ENCODE measurements at regions not wholly inside any gene's neighbourhood (a gene's known extent, or its start where the extent isn't known, plus 50 kb on each side); places are given as distances from the start of the nearest gene placed in this dataset.
A peak's percentile ranks its signal among the peaks of the same experiment; 100 is the strongest.

DNA sequence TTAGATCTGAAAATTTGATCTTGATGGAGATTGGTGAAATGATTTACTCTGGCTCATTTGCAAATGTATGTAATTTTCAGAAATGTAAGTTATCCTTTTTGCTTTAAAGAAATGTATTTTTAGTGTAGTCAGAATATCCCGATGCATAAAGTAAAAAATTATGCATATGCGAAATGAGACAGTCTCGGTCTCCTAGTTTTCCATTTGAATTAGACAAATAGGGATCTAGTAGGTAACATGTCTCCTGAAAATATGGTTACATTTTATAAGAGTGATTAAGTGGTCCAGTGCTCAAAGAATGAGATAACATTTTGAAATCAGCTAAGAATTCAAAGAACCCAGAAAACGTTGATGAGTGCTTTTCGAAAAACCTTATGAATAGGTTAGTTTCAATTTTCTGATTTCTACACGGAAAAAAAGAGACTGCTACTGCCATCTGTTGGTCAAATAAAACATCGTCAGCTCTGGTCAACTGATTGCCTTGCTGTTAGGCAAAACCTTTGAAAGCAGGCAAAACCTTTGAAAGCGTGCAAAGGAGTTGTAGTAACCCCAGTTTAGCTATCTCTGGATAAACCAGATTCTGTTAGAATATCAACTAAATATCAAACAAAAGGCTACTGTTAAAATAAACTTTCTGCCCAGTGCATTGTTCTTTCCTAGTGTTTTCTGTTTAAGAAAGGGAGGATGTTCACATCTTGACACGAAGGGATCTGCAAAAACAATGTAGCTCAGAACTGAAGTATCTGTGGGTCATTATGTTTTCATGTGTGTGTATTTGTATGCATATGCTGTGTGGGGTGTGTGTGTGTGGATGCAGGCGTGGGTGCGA is 59.3 kb upstream of the CHMP2B start:
- Histone ChIP-seq H3K36me3 (ENCODE audit: insufficient read depth, low read length, poor library complexity, severe bottlenecking) (no peaks in the 10 kb centered on the region), H3K27me3 (replicated peaks; ENCODE audit: insufficient read depth, low read depth, low read length, poor library complexity) (no peaks in the 10 kb centered on the region), H3K27ac (ENCODE audit: low read depth, low read length, poor library complexity, severe bottlenecking) (no peak overlapping the region), H3K4me1 (ENCODE audit: insufficient read depth, low read length, poor library complexity, severe bottlenecking) (no peaks in the 10 kb centered on the region), H3K9me3 (ENCODE audit: low read depth, low read length, poor library complexity, severe bottlenecking) (no peaks in the 10 kb centered on the region), H3K4me3 (ENCODE audit: low read depth, low read length, poor library complexity, severe bottlenecking) (peak overlapping the region; percentile 42)
- CTCF ChIA-PET: interaction anchor here (0.6 to 1.2 kb wide), 3 partner anchors 13 to 85 kb away, joined by 3 to 4 read pairs (median 3); no protein-coding TSS in a partner anchor
- BruUV-seq (replicated peaks): no TSS peak
- intact Hi-C loops (cut with micrococcal nuclease; ENCODE audit: unreplicated experiment): loop anchor here (2.0 to 5.0 kb wide), 3 partner anchors 81 to 387 kb away; no protein-coding TSS in a partner anchor
- peak; percentile 73 for DNase-seq (ENCODE audit: low spot score)
- POLR2A ChIA-PET (ENCODE audit: low non-redundant PET): interaction anchor here (0.6 kb wide), 1 partner anchor 200 kb away, joined by 3 read pairs; no protein-coding TSS in a partner anchor
- no peak for TF ChIP-seq EZH2 (IDR thresholded peaks at IDR 0.05; ENCODE audit: borderline replicate concordance, low read depth, low read length, poor library complexity, severe bottlenecking)
- TF ChIP-seq, protein P1, sequence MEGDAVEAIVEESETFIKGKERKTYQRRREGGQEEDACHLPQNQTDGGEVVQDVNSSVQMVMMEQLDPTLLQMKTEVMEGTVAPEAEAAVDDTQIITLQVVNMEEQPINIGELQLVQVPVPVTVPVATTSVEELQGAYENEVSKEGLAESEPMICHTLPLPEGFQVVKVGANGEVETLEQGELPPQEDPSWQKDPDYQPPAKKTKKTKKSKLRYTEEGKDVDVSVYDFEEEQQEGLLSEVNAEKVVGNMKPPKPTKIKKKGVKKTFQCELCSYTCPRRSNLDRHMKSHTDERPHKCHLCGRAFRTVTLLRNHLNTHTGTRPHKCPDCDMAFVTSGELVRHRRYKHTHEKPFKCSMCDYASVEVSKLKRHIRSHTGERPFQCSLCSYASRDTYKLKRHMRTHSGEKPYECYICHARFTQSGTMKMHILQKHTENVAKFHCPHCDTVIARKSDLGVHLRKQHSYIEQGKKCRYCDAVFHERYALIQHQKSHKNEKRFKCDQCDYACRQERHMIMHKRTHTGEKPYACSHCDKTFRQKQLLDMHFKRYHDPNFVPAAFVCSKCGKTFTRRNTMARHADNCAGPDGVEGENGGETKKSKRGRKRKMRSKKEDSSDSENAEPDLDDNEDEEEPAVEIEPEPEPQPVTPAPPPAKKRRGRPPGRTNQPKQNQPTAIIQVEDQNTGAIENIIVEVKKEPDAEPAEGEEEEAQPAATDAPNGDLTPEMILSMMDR (conservative IDR thresholded peaks at IDR 0.05; ENCODE audit: low read depth, low read length): peak; percentile 85

DNA sequence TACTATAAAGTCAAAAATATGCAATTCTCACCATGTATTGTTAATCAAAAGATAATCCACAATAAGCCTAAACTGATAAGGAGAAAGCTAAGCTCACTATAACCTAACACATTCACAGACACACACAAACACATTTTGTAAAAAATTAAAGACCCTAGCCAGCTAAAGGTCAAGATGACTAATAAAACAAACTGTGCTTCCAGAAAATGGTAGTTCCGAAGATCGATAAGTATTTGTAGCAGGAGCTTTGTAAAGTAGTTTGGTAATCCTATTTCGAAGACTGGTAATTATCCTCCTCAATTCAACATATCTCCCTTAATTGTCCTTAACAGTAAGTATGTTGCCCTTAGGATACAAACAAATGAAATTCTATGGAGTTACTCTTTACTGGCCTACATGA is 62.9 kb upstream of the CHMP2B start:
- intact Hi-C loops (cut with micrococcal nuclease; ENCODE audit: unreplicated experiment): no loop called here
- no TSS peak for BruUV-seq (replicated peaks)
- no peak for TF ChIP-seq EZH2 (IDR thresholded peaks at IDR 0.05; ENCODE audit: borderline replicate concordance, low read depth, low read length, poor library complexity, severe bottlenecking)
- TF ChIP-seq, protein P1 (conservative IDR thresholded peaks at IDR 0.05; ENCODE audit: low read depth, low read length): no peak
- DNase-seq (ENCODE audit: low spot score): no peak
- Histone ChIP-seq H3K4me3 (ENCODE audit: low read depth, low read length, poor library complexity, severe bottlenecking) (no peak overlapping the region), H3K27ac (ENCODE audit: low read depth, low read length, poor library complexity, severe bottlenecking) (no peak overlapping the region), H3K9me3 (ENCODE audit: low read depth, low read length, poor library complexity, severe bottlenecking) (no peaks in the 10 kb centered on the region), H3K4me1 (ENCODE audit: insufficient read depth, low read length, poor library complexity, severe bottlenecking) (no peaks in the 10 kb centered on the region), H3K27me3 (replicated peaks; ENCODE audit: insufficient read depth, low read depth, low read length, poor library complexity) (no peaks in the 10 kb centered on the region), H3K36me3 (ENCODE audit: insufficient read depth, low read length, poor library complexity, severe bottlenecking) (no peaks in the 10 kb centered on the region)
- ChIA-PET POLR2A (ENCODE audit: low non-redundant PET) (no interaction called here), CTCF (no interaction called here)

DNA sequence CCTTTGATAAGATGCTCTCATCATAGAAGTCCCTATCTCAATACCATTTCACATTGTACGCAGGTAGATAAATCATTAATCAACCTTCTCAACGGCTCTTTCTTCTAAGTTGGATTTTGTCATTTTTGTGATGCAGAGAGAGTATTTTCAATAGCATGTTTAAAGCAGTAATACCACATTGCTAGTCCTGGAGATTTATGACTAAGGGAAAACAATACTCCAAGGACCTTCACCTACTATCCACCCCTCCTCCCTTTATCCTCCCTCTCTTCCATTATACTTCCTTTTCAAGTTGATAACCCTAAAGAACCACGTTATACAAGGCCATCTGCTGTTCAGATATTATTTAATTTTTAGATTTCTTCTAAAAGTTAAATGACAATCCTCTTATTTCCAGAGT is 65.3 kb upstream of the CHMP2B start:
- POLR2A ChIA-PET (ENCODE audit: low non-redundant PET): no interaction called here
- BruUV-seq (replicated peaks): no TSS peak
- no peaks in the 10 kb centered on the region for H3K4me1 ChIP-seq (ENCODE audit: insufficient read depth, low read length, poor library complexity, severe bottlenecking)
- H3K4me3 ChIP-seq (ENCODE audit: low read depth, low read length, poor library complexity, severe bottlenecking): no peak overlapping the region
- no peaks in the 10 kb centered on the region for H3K36me3 ChIP-seq (ENCODE audit: insufficient read depth, low read length, poor library complexity, severe bottlenecking)
- no peak for TF ChIP-seq EZH2 (IDR thresholded peaks at IDR 0.05; ENCODE audit: borderline replicate concordance, low read depth, low read length, poor library complexity, severe bottlenecking)
- TF ChIP-seq, protein P1 (conservative IDR thresholded peaks at IDR 0.05; ENCODE audit: low read depth, low read length): no peak
- no peak for DNase-seq (ENCODE audit: low spot score)
- no peaks in the 10 kb centered on the region for H3K9me3 ChIP-seq (ENCODE audit: low read depth, low read length, poor library complexity, severe bottlenecking)
- no peaks in the 10 kb centered on the region for H3K27me3 ChIP-seq (replicated peaks; ENCODE audit: insufficient read depth, low read depth, low read length, poor library complexity)
- CTCF ChIA-PET: no interaction called here
- H3K27ac ChIP-seq (ENCODE audit: low read depth, low read length, poor library complexity, severe bottlenecking): no peak overlapping the region
- intact Hi-C loops (cut with micrococcal nuclease; ENCODE audit: unreplicated experiment): no loop called here
